NT2/D1 (cell line): ENCODE measurements at regions not wholly inside any gene's neighbourhood (a gene's known extent, or its start where the extent isn't known, plus 50 kb on each side); places are given as distances from the start of the nearest gene placed in this dataset.

Experiments used
- DNase-seq: peaks from one replicate; pipeline ENCODE4 v3.0.0-alpha.2; 2011; ENCODE audit warnings: low read depth, low spot score
- H3K27me3 ChIP-seq: 2 replicates; pipeline ENCODE4 v1.6.0; 2011; ENCODE audit warnings: mild to moderate bottlenecking; ENCODE audit not compliant: insufficient read length, insufficient read depth
- H3K36me3 ChIP-seq: 2 replicates; pipeline ENCODE4 v1.6.1; 2011; ENCODE audit warnings: mild to moderate bottlenecking, low read length, mixed read lengths; ENCODE audit not compliant: insufficient read depth, insufficient read length
- H3K4me1 ChIP-seq: 2 replicates; pipeline ENCODE4 v1.5.1; 2011; ENCODE audit not compliant: insufficient read depth, insufficient read length
- H3K4me3 ChIP-seq: 2 replicates; pipeline ENCODE4 v1.5.1; 2011; ENCODE audit warnings: low read depth; ENCODE audit not compliant: insufficient read length
- H3K9ac ChIP-seq: 2 replicates; pipeline ENCODE4 v1.6.0; 2011; ENCODE audit warnings: low read depth; ENCODE audit not compliant: insufficient read length
- H3K9me3 ChIP-seq: 2 replicates; pipeline ENCODE4 v1.5.1; 2011; ENCODE audit warnings: mild to moderate bottlenecking, low read length; ENCODE audit not compliant: insufficient read depth
- SUZ12 ChIP-seq: IDR thresholded peaks from 2 replicates; pipeline ENCODE4 v1.6.1; 2011; ENCODE audit not compliant: insufficient read length, insufficient read depth; ENCODE audit errors: extremely low read depth
- YY1 ChIP-seq: IDR thresholded peaks from 2 replicates; pipeline ENCODE4 v1.6.1; 2011; ENCODE audit not compliant: insufficient read length, insufficient read depth
- ZNF274 ChIP-seq: IDR thresholded peaks from 2 replicates; pipeline ENCODE4 v1.6.1; 2011; ENCODE audit warnings: mild to moderate bottlenecking, low read depth, low read length

- no peaks in the 10 kb centered on the region for H3K9me3 ChIP-seq
- no peaks in the 10 kb centered on the region for H3K36me3 ChIP-seq
- no peak for DNase-seq
- no peaks in the 10 kb centered on the region for H3K27me3 ChIP-seq
- H3K9ac ChIP-seq = no peak overlapping the region
- no peak overlapping the region for H3K4me3 ChIP-seq
- no peak for TF ChIP-seq SUZ12
- no peaks in the 10 kb centered on the region for H3K4me1 ChIP-seq
Measured at GRCh38 chr10:83685458-83685857, 453.9 kb upstream of the GHITM start.

GRCh38 chr10:83691791-83692596 lies 447.3 kb upstream of the GHITM start:
- DNase-seq = no peak
- Histone ChIP-seq H3K9me3 (no peaks in the 10 kb centered on the region), H3K4me3 (no peak overlapping the region), H3K36me3 (no peaks in the 10 kb centered on the region), H3K4me1 (no peaks in the 10 kb centered on the region), H3K9ac (no peak overlapping the region), H3K27me3 (no peaks in the 10 kb centered on the region)
- TF ChIP-seq SUZ12 = no peak
- no peak for TF ChIP-seq YY1
- no peak for TF ChIP-seq ZNF274

DNA sequence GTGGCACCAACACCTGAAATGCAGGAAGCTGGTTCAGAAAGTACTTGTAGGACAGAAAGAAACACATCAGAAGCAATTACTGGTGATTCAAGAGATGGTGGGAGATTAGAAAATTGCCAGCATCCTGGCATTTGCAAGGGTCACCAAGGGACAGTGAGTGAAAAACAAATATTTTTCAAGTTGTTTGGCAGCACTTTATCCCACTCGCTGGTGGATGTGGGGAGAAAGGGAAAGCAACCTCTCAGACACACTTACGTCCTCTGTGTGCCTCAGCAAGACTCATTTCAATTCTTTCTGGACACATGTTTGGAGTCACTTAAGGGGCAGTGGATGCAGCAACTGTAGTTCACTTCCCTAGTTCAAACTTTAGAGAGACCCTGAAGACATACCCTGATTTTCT lies 440.4 kb upstream of the GHITM start:
- no peak for TF ChIP-seq SUZ12
- TF ChIP-seq ZNF274 = no peak
- no peak for TF ChIP-seq YY1
- Histone ChIP-seq H3K9me3 (no peaks in the 10 kb centered on the region), H3K4me3 (no peak overlapping the region), H3K9ac (no peak overlapping the region), H3K36me3 (no peaks in the 10 kb centered on the region), H3K27me3 (no peaks in the 10 kb centered on the region), H3K4me1 (no peaks in the 10 kb centered on the region)
- DNase-seq = no peak

- Histone ChIP-seq H3K36me3 (no peaks in the 10 kb centered on the region), H3K9ac (no peak overlapping the region), H3K4me3 (no peak overlapping the region), H3K9me3 (no peaks in the 10 kb centered on the region), H3K27me3 (no peaks in the 10 kb centered on the region), H3K4me1 (no peaks in the 10 kb centered on the region)
- no peak for DNase-seq
- TF ChIP-seq SUZ12 = no peak
- TF ChIP-seq ZNF274 = no peak
- TF ChIP-seq YY1 = no peak
Measured at GRCh38 chr10:83701799-83702198, 437.5 kb upstream of the GHITM start.

DNA sequence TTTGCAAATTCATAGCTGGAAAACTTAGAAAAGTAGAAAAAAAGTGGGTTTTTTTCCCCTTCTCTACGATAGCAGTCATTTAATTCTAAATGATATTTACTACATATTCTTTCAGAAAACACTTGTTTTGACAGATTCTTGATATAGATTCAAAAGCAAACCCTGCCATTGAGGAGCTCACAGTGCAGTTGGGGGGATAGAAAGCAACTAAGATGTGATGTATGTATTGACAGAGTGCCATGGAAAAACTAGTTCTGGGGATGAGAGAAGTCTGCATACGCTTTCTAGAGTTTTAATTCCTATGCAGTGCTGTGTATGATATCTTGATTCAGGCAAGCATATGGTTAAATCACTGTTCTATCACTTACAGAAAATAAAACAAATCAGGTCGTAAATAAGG lies 436.6 kb upstream of the GHITM start:
- H3K9me3 ChIP-seq = no peaks in the 10 kb centered on the region
- H3K27me3 ChIP-seq = no peaks in the 10 kb centered on the region
- TF ChIP-seq ZNF274 (no peak), YY1 (no peak), SUZ12 (no peak)
- H3K4me3 ChIP-seq = no peak overlapping the region
- H3K36me3 ChIP-seq = no peaks in the 10 kb centered on the region
- DNase-seq = no peak
- H3K4me1 ChIP-seq = no peaks in the 10 kb centered on the region
- no peak overlapping the region for H3K9ac ChIP-seq

- Histone ChIP-seq H3K4me3 (no peak overlapping the region), H3K36me3 (no peaks in the 10 kb centered on the region), H3K9ac (no peak overlapping the region), H3K9me3 (no peaks in the 10 kb centered on the region), H3K4me1 (no peaks in the 10 kb centered on the region), H3K27me3 (no peaks in the 10 kb centered on the region)
- no peak for TF ChIP-seq SUZ12
- no peak for TF ChIP-seq ZNF274
- no peak for TF ChIP-seq YY1
- no peak for DNase-seq
Measured at GRCh38 chr10:83706120-83706519, 433.2 kb upstream of the GHITM start.

DNA sequence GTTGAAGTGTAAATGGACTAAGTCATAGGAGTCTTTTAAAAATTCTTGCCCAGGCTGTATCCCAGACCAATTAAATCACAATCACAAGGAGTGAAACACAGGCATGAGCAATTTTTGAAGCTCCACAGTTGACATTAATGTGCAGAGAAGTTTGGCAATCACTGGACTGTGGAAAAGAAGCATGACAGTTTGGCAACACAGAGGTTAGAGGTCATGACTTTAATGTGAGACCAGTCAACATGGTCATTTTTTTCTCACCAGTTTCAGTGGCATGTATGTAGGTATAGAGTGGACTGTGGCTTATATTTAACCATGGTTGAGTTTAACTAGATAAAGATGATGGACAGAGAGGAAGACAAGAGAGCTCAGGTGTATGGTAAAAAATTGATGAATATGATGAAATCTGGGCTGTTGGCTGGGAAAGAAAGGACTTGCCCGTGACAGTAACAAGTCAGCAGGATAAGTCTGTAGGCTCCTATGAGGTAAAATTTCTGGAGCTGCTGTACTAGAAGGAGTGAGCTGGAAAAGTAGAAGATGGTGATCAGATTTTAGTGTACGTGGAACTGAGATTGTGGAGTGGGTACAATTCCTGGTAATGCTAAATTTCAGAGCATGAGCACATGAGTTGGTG lies 432.2 kb upstream of the GHITM start:
- Histone ChIP-seq H3K4me1 (no peaks in the 10 kb centered on the region), H3K4me3 (no peak overlapping the region), H3K27me3 (no peaks in the 10 kb centered on the region), H3K36me3 (no peaks in the 10 kb centered on the region), H3K9me3 (no peaks in the 10 kb centered on the region), H3K9ac (no peak overlapping the region)
- no peak for DNase-seq
- TF ChIP-seq ZNF274 (no peak), SUZ12 (no peak), YY1 (no peak)
